ENCODE measurements at regions not wholly inside any gene's neighbourhood (a gene's known extent, or its start where the extent isn't known, plus 50 kb on each side); places are given as distances from the start of the nearest gene placed in this dataset.

- TF ChIP-seq EP300 (IDR thresholded peaks at IDR 0.05): no peak
- TF ChIP-seq POLR2A (IDR thresholded peaks at IDR 0.05): no peak
- TF ChIP-seq POLR2AphosphoS5 (IDR thresholded peaks at IDR 0.05): no peak
- TF ChIP-seq CTCF (IDR thresholded peaks at IDR 0.05): peak in 5 of 6 experiments; percentile 36 to 59 (median 45)
- no peaks in the 10 kb centered on the region for H3K27me3 ChIP-seq
Observed at GRCh38 chr10:123573236-123574108, 92.7 kb upstream of the GPR26 start.

GRCh38 chr10:123574109-123574698 is 92.0 kb upstream of the GPR26 start:
- H3K27ac ChIP-seq: no peak overlapping the region
- ATAC-seq (ENCODE audit: low FRiP score in 2 of 2): no peak
- H3K27me3 ChIP-seq: no peaks in the 10 kb centered on the region
- no peak overlapping the region for H3K4me3 ChIP-seq
- no peak for DNase-seq
- TF ChIP-seq POLR2A (IDR thresholded peaks at IDR 0.05): no peak
- WGBS, 2 donors: 75 to 80% methylated on average over 5 to 7 of the region's 7 CpGs
- H3K9me3 ChIP-seq: no peaks in the 10 kb centered on the region
- H3K36me3 ChIP-seq: no peaks in the 10 kb centered on the region
- no peaks in the 10 kb centered on the region for H3K4me1 ChIP-seq

More at GRCh38 chr10:123573236-123574108, 92.7 kb upstream of the GPR26 start:
- Histone ChIP-seq H3K27ac (no peak overlapping the region), H3K4me1 (no peaks in the 10 kb centered on the region), H3K9me3 (no peaks in the 10 kb centered on the region), H3K4me3 (no peak overlapping the region), H3K36me3 (no peaks in the 10 kb centered on the region)
- ATAC-seq (ENCODE audit: low FRiP score in 2 of 2): peak; percentile 8 to 36
- WGBS, 2 donors: 24 to 40% methylated on average over 6 to 9 of the region's 9 CpGs
- DNase-seq: peak in 1 of 2 donors; percentile 51

GRCh38 chr10:123575105-123575504 is 91.0 kb upstream of the GPR26 start:
- no peak for ATAC-seq (ENCODE audit: low FRiP score in 2 of 2)

GRCh38 chr10:123576706-123577105 is 89.4 kb upstream of the GPR26 start:
- 66 to 68% methylated on average over 3 of the region's 3 CpGs for WGBS, 2 donors
- H3K4me1 ChIP-seq: no peaks in the 10 kb centered on the region
- no peaks in the 10 kb centered on the region for H3K9me3 ChIP-seq
- TF ChIP-seq POLR2A (IDR thresholded peaks at IDR 0.05) (no peak), EP300 (IDR thresholded peaks at IDR 0.05) (no peak), POLR2AphosphoS5 (IDR thresholded peaks at IDR 0.05) (no peak), CTCF (IDR thresholded peaks at IDR 0.05) (no peak)
- H3K27me3 ChIP-seq: no peaks in the 10 kb centered on the region
- no peak overlapping the region for H3K4me3 ChIP-seq
- H3K36me3 ChIP-seq: no peaks in the 10 kb centered on the region
- DNase-seq (no peak), ATAC-seq (ENCODE audit: low FRiP score in 2 of 2) (no peak)
- H3K27ac ChIP-seq: no peak overlapping the region

More at GRCh38 chr10:123575105-123575504, 91.0 kb upstream of the GPR26 start:
- Histone ChIP-seq H3K9me3 (no peaks in the 10 kb centered on the region), H3K4me3 (no peak overlapping the region), H3K27me3 (no peaks in the 10 kb centered on the region), H3K4me1 (no peaks in the 10 kb centered on the region), H3K27ac (no peak overlapping the region), H3K36me3 (no peaks in the 10 kb centered on the region)
- no peak for DNase-seq
- 69 to 80% methylated on average over 6 of the region's 6 CpGs for WGBS, 2 donors
- TF ChIP-seq POLR2AphosphoS5 (IDR thresholded peaks at IDR 0.05) (no peak), POLR2A (IDR thresholded peaks at IDR 0.05) (no peak), EP300 (IDR thresholded peaks at IDR 0.05) (no peak), CTCF (IDR thresholded peaks at IDR 0.05) (no peak)

- WGBS, 2 donors: 78 to 91% methylated on average over 2 to 4 of the region's 4 CpGs
- Histone ChIP-seq H3K27me3 (no peaks in the 10 kb centered on the region), H3K27ac (no peak overlapping the region), H3K4me3 (no peak overlapping the region), H3K9me3 (no peaks in the 10 kb centered on the region), H3K36me3 (no peaks in the 10 kb centered on the region), H3K4me1 (no peaks in the 10 kb centered on the region)
- TF ChIP-seq POLR2A (IDR thresholded peaks at IDR 0.05): no peak
- no peak for ATAC-seq (ENCODE audit: low FRiP score in 2 of 2)
- DNase-seq: no peak
Observed at GRCh38 chr10:123577921-123578461, 88.2 kb upstream of the GPR26 start.
